Lower leg skin (tissue), 4 donors: ENCODE measurements at regions not wholly inside any gene's neighbourhood (a gene's known extent, or its start where the extent isn't known, plus 50 kb on each side); places are given as distances from the start of the nearest gene placed in this dataset.
A peak's percentile ranks its signal among the peaks of the same experiment; 100 is the strongest.
"Not testable (repeated sequence)": the region's sequence is repeated elsewhere in the genome, so short reads cannot be mapped to it uniquely, and the experiment has no call there.

ENCODE experiments used
- DNase-seq, 2 donors: peaks; one replicate each; pipeline ENCODE4 v3.0.0-alpha.2; 2019; ENCODE audit warnings: low spot score in 2 of 2
- H3K4me3 ChIP-seq: fragments of 200-600 bp; sonication (generic); 2 replicates; pipeline ENCODE4 v1.5.1; 2017; ENCODE audit warnings: mild to moderate bottlenecking, low read depth; ENCODE audit not compliant: poor library complexity, severe bottlenecking
- CTCF ChIP-seq, 3 donors: fragments of 450-650 bp; IDR thresholded peaks; one replicate each; pipeline ENCODE4 v1.5.1; 2016; ENCODE audit warnings: antibody characterized with exemption in 3 of 3, mild to moderate bottlenecking in 3 of 3, moderate library complexity in 2 of 3
- POLR2A ChIP-seq, 2 donors: fragments of 450-650 bp; IDR thresholded peaks; one replicate each; pipeline ENCODE4 v1.6.1; 2016 to 2017; ENCODE audit warnings: antibody characterized with exemption in 2 of 2, mild to moderate bottlenecking in 1 of 2, moderate library complexity in 1 of 2
- WGBS, 2 donors: methylation state at CpG; one replicate each; pipeline ENCODE4 v1.1.5; 2018; 5-methylcytosine and 5-hydroxymethylcytosine counted together
- intact Hi-C: fragments of 100-400 bp; cut with DNase I; formaldehyde crosslinking; loops from one replicate; pipeline ENCODE4 v1.15.0; 2023; ENCODE audit warnings: low total_unique reads

- H3K4me3 ChIP-seq, result no peak overlapping the region
- intact Hi-C loops, result no loop called here
- no peak for DNase-seq
- no peak for TF ChIP-seq POLR2A (IDR thresholded peaks at IDR 0.05)
- no peak for TF ChIP-seq CTCF (IDR thresholded peaks at IDR 0.05)
- WGBS, 2 donors, result 88 to 91% methylated on average over 10 of the region's 10 CpGs
Observed at GRCh38 chr6:27777126-27777525, 135.1 kb downstream of the OR2B2 start.

GRCh38 chr6:27776504-27776903 is 135.7 kb downstream of the OR2B2 start:
- no peak for DNase-seq
- TF ChIP-seq CTCF (IDR thresholded peaks at IDR 0.05) (no peak), POLR2A (IDR thresholded peaks at IDR 0.05) (no peak)
- 92% methylated on average over 4 of the region's 4 CpGs for WGBS, 2 donors
- no peak overlapping the region for H3K4me3 ChIP-seq
- intact Hi-C loops, result no loop called here

- DNase-seq, result no peak
- TF ChIP-seq CTCF (IDR thresholded peaks at IDR 0.05) (no peak), POLR2A (IDR thresholded peaks at IDR 0.05) (no peak)
- intact Hi-C loops, result no loop called here
- H3K4me3 ChIP-seq, result no peak overlapping the region
- WGBS, 2 donors, result 79 to 83% methylated on average over 9 of the region's 9 CpGs
Observed at GRCh38 chr6:27775796-27776184, 136.4 kb downstream of the OR2B2 start.

GRCh38 chr6:27775138-27775795 is 136.9 kb downstream of the OR2B2 start:
- intact Hi-C loops, DNase-seq, H3K4me3 ChIP-seq: not testable (repeated sequence)
- 55 to 64% methylated on average over 5 of the region's 5 CpGs for WGBS, 2 donors

GRCh38 chr6:27774264-27774600 is 138.0 kb downstream of the OR2B2 start:
- H3K4me3 ChIP-seq, DNase-seq, intact Hi-C loops: not testable (repeated sequence)
- 89% methylated on average over 8 of the region's 8 CpGs for WGBS, 2 donors

GRCh38 chr6:27773542-27774263 is 138.5 kb downstream of the OR2B2 start:
- 86 to 91% methylated on average over 10 of the region's 10 CpGs for WGBS, 2 donors
- DNase-seq, H3K4me3 ChIP-seq, intact Hi-C loops: not testable (repeated sequence)

GRCh38 chr6:27772261-27773001 is 139.8 kb downstream of the OR2B2 start:
- DNase-seq, result peak; percentile 72 to 97
- TF ChIP-seq POLR2A (IDR thresholded peaks at IDR 0.05) (no peak), CTCF (IDR thresholded peaks at IDR 0.05) (peak in 1 of 3 donors; percentile 65)
- WGBS, 2 donors, result 11 to 13% methylated on average over 33 of the region's 33 CpGs
- intact Hi-C loops, result no loop called here
- no peak overlapping the region for H3K4me3 ChIP-seq
